GM12878 (cell line): ENCODE measurements at regions not wholly inside any gene's neighbourhood (a gene's known extent, or its start where the extent isn't known, plus 50 kb on each side); places are given as distances from the start of the nearest gene placed in this dataset.

ENCODE experiments used
- ATAC-seq: fragments of 200-7000 bp; cut with Tn5 transposase; 3 replicates; pipeline ENCODE4 v1.9.1; 2020; ENCODE audit warnings: mild to moderate bottlenecking, moderate library complexity
- BruUV-seq: library from RNA; stranded (reverse); fragments of 400-500 nt; replicated peaks from 2 replicates; lab custom pipeline; 2021; lab: Mats Ljungman, UMichigan
- CTCF ChIA-PET: fragments of 300-600 bp; sonication (Branson Sonifier 250); formaldehyde crosslinking; extraction: SDS; loops from one replicate; lab custom pipeline; 2021; ENCODE audit warnings: inconsistent platforms; lab: Yijun Ruan, JAX
- POLR2A ChIA-PET: fragments of 350-600 bp; formaldehyde crosslinking; extraction: SDS; loops from one replicate; lab custom pipeline; 2021; ENCODE audit warnings: inconsistent platforms; lab: Charles Lee
- RAD21 ChIA-PET: fragments of 300-600 bp; sonication (Branson Sonifier 250); formaldehyde crosslinking; loops from one replicate; lab custom pipeline; 2023; ENCODE audit warnings: antibody characterized with exemption; ENCODE audit not compliant: unreplicated experiment; lab: Charles Lee
- SMC1A ChIA-PET: fragments of 300-600 bp; sonication (Branson Sonifier 250); formaldehyde crosslinking; loops from one replicate; lab custom pipeline; 2023; ENCODE audit not compliant: unreplicated experiment, uncharacterized antibody; lab: Charles Lee
- DNase-seq: peaks from one replicate; pipeline ENCODE4 v3.0.0-alpha.2; 2011; ENCODE audit warnings: low read depth, low spot score
- FAIRE-seq: peaks from 3 replicates; lab custom pipeline; 2011; peaks lifted over from hg19 to GRCh38; lab: Jason Lieb, UNC
- H2AFZ ChIP-seq: 2 replicates; pipeline ENCODE4 v1.6.0; 2011; ENCODE audit warnings: low read depth, low read length, control low read depth; ENCODE audit not compliant: control insufficient read depth
- H3K27ac ChIP-seq: 2 replicates; pipeline ENCODE4 v1.5.1; 2011; ENCODE audit warnings: control low read depth; ENCODE audit not compliant: control insufficient read depth, insufficient read depth
- H3K27me3 ChIP-seq, 2 experiments: replicated peaks in 1 of 2; 2 replicates each; pipeline versions ENCODE4 v1.6.0 to v1.6.1; 2011; ENCODE audit warnings: low read length in 1 of 2; ENCODE audit not compliant: control insufficient read depth in 2 of 2, insufficient read depth in 2 of 2
- H3K36me3 ChIP-seq, 2 experiments: 2 replicates each; pipeline ENCODE4 v1.5.1; 2011; ENCODE audit warnings: low read length in 1 of 2; ENCODE audit not compliant: control insufficient read depth in 2 of 2, insufficient read depth in 2 of 2
- H3K4me1 ChIP-seq: 2 replicates; pipeline ENCODE4 v1.6.1; 2011; ENCODE audit warnings: mild to moderate bottlenecking, low read length, moderate library complexity, mixed read lengths; ENCODE audit not compliant: control insufficient read depth, insufficient read depth
- H3K4me2 ChIP-seq: 2 replicates; pipeline ENCODE4 v1.6.0; 2011; ENCODE audit warnings: control low read depth; ENCODE audit not compliant: control insufficient read depth, insufficient read depth
- H3K4me3 ChIP-seq: fragments of 200-600 bp; sonication (generic); 2 replicates; pipeline ENCODE4 v1.5.1; 2016
- H3K79me2 ChIP-seq: 2 replicates; pipeline ENCODE4 v1.6.0; 2011; ENCODE audit warnings: low read length; ENCODE audit not compliant: control insufficient read depth, insufficient read depth
- H3K9ac ChIP-seq: 2 replicates; pipeline ENCODE4 v1.8.0; 2011; ENCODE audit warnings: low read length, control low read depth, mixed read lengths; ENCODE audit not compliant: control insufficient read depth, insufficient read depth
- H3K9me3 ChIP-seq: replicated peaks from 3 replicates; pipeline ENCODE4 v1.5.1; 2011; ENCODE audit warnings: mild to moderate bottlenecking, low read length; ENCODE audit not compliant: control insufficient read depth, insufficient read depth
- H4K20me1 ChIP-seq: 2 replicates; pipeline ENCODE4 v1.6.0; 2011; ENCODE audit not compliant: control insufficient read depth, insufficient read depth
- CBX3 ChIP-seq: fragments of 200-600 bp; sonication (generic); IDR thresholded peaks from 2 replicates; pipeline ENCODE4 v1.6.1; 2016; ENCODE audit warnings: low read depth, borderline replicate concordance
- E2F4 ChIP-seq: IDR thresholded peaks from 2 replicates; pipeline ENCODE4 v1.6.1; 2012; ENCODE audit warnings: low read depth, low read length, improper control_type of control experiment
- EGR1 ChIP-seq, 2 experiments: IDR thresholded peaks; 1 replicate in 1 of 2; 2 replicates in 1 of 2; pipeline ENCODE4 v1.6.1; 2011 to 2012; ENCODE audit warnings: low read depth in 2 of 2, low read length in 2 of 2, borderline replicate concordance in 1 of 2, mild to moderate bottlenecking in 1 of 2, moderate library complexity in 1 of 2
- EP300 ChIP-seq, 2 experiments: fragments of 150-350 bp in 1 of 2; IDR thresholded peaks; 2 replicates each; pipeline ENCODE4 v1.6.1; 2011 to 2012; ENCODE audit warnings: low read depth in 2 of 2, low read length in 2 of 2, borderline replicate concordance in 1 of 2, improper control_type of control experiment in 1 of 2, inconsistent platforms in 1 of 2; ENCODE audit not compliant: control insufficient read depth in 1 of 2
- LARP7 ChIP-seq: fragments of 450-650 bp; IDR thresholded peaks from 2 replicates; pipeline ENCODE4 v1.6.1; 2017; ENCODE audit warnings: mild to moderate bottlenecking
- POLR2AphosphoS2 ChIP-seq: IDR thresholded peaks from 2 replicates; pipeline ENCODE4 v1.6.1; 2011; ENCODE audit warnings: low read depth, mild to moderate bottlenecking, low read length, improper control_type of control experiment, moderate library complexity
- SREBF2 ChIP-seq: IDR thresholded peaks from 2 replicates; pipeline ENCODE4 v1.6.1; 2012; ENCODE audit warnings: mild to moderate bottlenecking, low read length
- TARDBP ChIP-seq: IDR thresholded peaks from 2 replicates; pipeline ENCODE4 v1.6.1; 2016; ENCODE audit warnings: borderline replicate concordance
- TCF3 ChIP-seq: IDR thresholded peaks from 2 replicates; pipeline ENCODE4 v1.6.1; 2012; ENCODE audit warnings: low read depth, mild to moderate bottlenecking, low read length, borderline replicate concordance; ENCODE audit not compliant: insufficient read depth
- ZZZ3 ChIP-seq: IDR thresholded peaks from 2 replicates; pipeline ENCODE4 v1.6.1; 2011; ENCODE audit warnings: low read depth; ENCODE audit not compliant: control insufficient read depth, insufficient read length
- WGBS: methylation state at CpG from one replicate; pipeline ENCODE4 v1.1.6; 2016; ENCODE audit warnings: low lambda C conversion rate; ENCODE audit not compliant: insufficient replicate concordance, insufficient coverage; ENCODE audit errors: missing lambda C conversion rate; 5-methylcytosine and 5-hydroxymethylcytosine counted together
- in situ Hi-C: fragments of 300-500 bp; cut with MboI; formaldehyde crosslinking; loops from 9 replicates; pipeline ENCODE4 v1.14.3; 2018; ENCODE audit warnings: mixed read lengths
- intact Hi-C: fragments of 100-400 bp; cut with micrococcal nuclease; formaldehyde crosslinking; loops from one replicate; pipeline ENCODE4 v1.14.2; 2022; ENCODE audit not compliant: unreplicated experiment
- TF ChIP-seq, protein P1 (sequence below): fragments of 450-650 bp; IDR thresholded peaks from 2 replicates; pipeline ENCODE4 v1.6.1; 2017; ENCODE audit warnings: mild to moderate bottlenecking, moderate library complexity

GRCh38 chr15:25250906-25251622, 187.8 kb downstream of the UBE3A start:
- no peaks in the 10 kb centered on the region for H3K36me3 ChIP-seq
- H3K4me3 ChIP-seq: no peak overlapping the region
- H4K20me1 ChIP-seq: no peaks in the 10 kb centered on the region
- no peaks in the 10 kb centered on the region for H3K79me2 ChIP-seq
- CTCF ChIA-PET: no interaction called here
- no peak overlapping the region for H3K4me2 ChIP-seq
- H3K27ac ChIP-seq: no peak overlapping the region
- 44% methylated on average over 12 of the region's 14 CpGs for WGBS
- TF ChIP-seq CBX3 (no peak), EGR1 (IDR thresholded peaks at IDR 0.05; ENCODE audit: borderline replicate concordance in 1 of 2, low read depth in 2 of 2, low read length in 2 of 2) (no peak), POLR2AphosphoS2 (no peak), TCF3 (no peak), TARDBP (no peak), SREBF2 (no peak), E2F4 (no peak), EP300 (IDR thresholded peaks at IDR 0.05; ENCODE audit: borderline replicate concordance in 1 of 2, control insufficient read depth in 1 of 2, low read depth in 2 of 2, low read length in 2 of 2) (no peak), LARP7 (no peak), ZZZ3 (no peak)
- TF ChIP-seq, protein P1, sequence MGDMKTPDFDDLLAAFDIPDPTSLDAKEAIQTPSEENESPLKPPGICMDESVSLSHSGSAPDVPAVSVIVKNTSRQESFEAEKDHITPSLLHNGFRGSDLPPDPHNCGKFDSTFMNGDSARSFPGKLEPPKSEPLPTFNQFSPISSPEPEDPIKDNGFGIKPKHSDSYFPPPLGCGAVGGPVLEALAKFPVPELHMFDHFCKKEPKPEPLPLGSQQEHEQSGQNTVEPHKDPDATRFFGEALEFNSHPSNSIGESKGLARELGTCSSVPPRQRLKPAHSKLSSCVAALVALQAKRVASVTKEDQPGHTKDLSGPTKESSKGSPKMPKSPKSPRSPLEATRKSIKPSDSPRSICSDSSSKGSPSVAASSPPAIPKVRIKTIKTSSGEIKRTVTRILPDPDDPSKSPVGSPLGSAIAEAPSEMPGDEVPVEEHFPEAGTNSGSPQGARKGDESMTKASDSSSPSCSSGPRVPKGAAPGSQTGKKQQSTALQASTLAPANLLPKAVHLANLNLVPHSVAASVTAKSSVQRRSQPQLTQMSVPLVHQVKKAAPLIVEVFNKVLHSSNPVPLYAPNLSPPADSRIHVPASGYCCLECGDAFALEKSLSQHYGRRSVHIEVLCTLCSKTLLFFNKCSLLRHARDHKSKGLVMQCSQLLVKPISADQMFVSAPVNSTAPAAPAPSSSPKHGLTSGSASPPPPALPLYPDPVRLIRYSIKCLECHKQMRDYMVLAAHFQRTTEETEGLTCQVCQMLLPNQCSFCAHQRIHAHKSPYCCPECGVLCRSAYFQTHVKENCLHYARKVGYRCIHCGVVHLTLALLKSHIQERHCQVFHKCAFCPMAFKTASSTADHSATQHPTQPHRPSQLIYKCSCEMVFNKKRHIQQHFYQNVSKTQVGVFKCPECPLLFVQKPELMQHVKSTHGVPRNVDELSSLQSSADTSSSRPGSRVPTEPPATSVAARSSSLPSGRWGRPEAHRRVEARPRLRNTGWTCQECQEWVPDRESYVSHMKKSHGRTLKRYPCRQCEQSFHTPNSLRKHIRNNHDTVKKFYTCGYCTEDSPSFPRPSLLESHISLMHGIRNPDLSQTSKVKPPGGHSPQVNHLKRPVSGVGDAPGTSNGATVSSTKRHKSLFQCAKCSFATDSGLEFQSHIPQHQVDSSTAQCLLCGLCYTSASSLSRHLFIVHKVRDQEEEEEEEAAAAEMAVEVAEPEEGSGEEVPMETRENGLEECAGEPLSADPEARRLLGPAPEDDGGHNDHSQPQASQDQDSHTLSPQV: no peak
- H3K4me1 ChIP-seq: no peaks in the 10 kb centered on the region
- intact Hi-C loops: no loop called here
- ATAC-seq (no peak), FAIRE-seq (no peak), DNase-seq (no peak)
- no peak overlapping the region for H3K9ac ChIP-seq
- in situ Hi-C loops: no loop called here
- no peak overlapping the region for H2AFZ ChIP-seq
- BruUV-seq: no TSS peak
- POLR2A ChIA-PET: no interaction called here
- SMC1A ChIA-PET: no interaction called here
- H3K27me3 ChIP-seq: no peaks in the 10 kb centered on the region
- H3K9me3 ChIP-seq: no peaks in the 10 kb centered on the region; the same call in 2 of the 3 replicates
- RAD21 ChIA-PET: no interaction called here
